Gastrocnemius medialis (tissue), 4 donors: ENCODE measurements at regions not wholly inside any gene's neighbourhood (a gene's known extent, or its start where the extent isn't known, plus 50 kb on each side); places are given as distances from the start of the nearest gene placed in this dataset.
"Not testable (repeated sequence)": the region's sequence is repeated elsewhere in the genome, so short reads cannot be mapped to it uniquely, and the experiment has no call there.

Experiments
- ATAC-seq, 2 donors: fragments of 150-250 bp; one replicate each; pipeline ENCODE4 v1.9.1; 2016
- DNase-seq, 2 donors: peaks; one replicate each; pipeline ENCODE4 v3.0.0-alpha.2; 2019
- H3K27ac ChIP-seq, 4 donors: fragments of 200-600 bp; sonication (generic); 1 replicate in 1 of 4; 2 replicates in 3 of 4; pipeline ENCODE4 v1.5.1; 2016 to 2018; ENCODE audit warnings: mild to moderate bottlenecking in 2 of 4, moderate library complexity in 1 of 4
- H3K27me3 ChIP-seq, 3 donors: fragments of 200-600 bp; sonication (generic) in 2 of 3; 1 replicate in 1 of 3; 2 replicates in 2 of 3; pipeline versions ENCODE4 v1.5.1 to v1.6.0; 2016 to 2019; ENCODE audit warnings: mild to moderate bottlenecking in 1 of 3, moderate library complexity in 1 of 3
- H3K36me3 ChIP-seq, 2 donors: fragments of 200-600 bp; sonication (generic) in 1 of 2; one replicate each; pipeline ENCODE4 v1.5.1; 2017 to 2018
- H3K4me1 ChIP-seq, 2 donors: fragments of 200-600 bp; sonication (generic) in 1 of 2; one replicate each; pipeline ENCODE4 v1.5.1; 2016 to 2017; ENCODE audit warnings: mild to moderate bottlenecking in 2 of 2
- H3K4me3 ChIP-seq, 4 donors: fragments of 200-600 bp; sonication (generic) in 3 of 4; 1 replicate in 1 of 4; 2 replicates in 3 of 4; pipeline ENCODE4 v1.5.1; 2016 to 2019; ENCODE audit warnings: mild to moderate bottlenecking in 2 of 4
- H3K9me3 ChIP-seq, 3 donors: fragments of 200-600 bp; sonication (generic) in 2 of 3; 1 replicate in 1 of 3; 2 replicates in 2 of 3; pipeline ENCODE4 v1.5.1; 2016 to 2019
- POLR2A ChIP-seq, 2 donors: fragments of 450-650 bp; IDR thresholded peaks; one replicate each; pipeline ENCODE4 v1.6.1; 2017; ENCODE audit warnings: antibody characterized with exemption in 2 of 2, mild to moderate bottlenecking in 2 of 2, moderate library complexity in 2 of 2
- in situ Hi-C, 4 donors: fragments of 200-750 bp; cut with MboI; loops; one replicate each; pipeline versions ENCODE4 v1.15.0 to v1.8.0; 2017; ENCODE audit warnings: low sequenced_read_pairs in 4 of 4
- intact Hi-C: fragments of 100-400 bp; cut with DNase I; formaldehyde crosslinking; loops from one replicate; pipeline ENCODE4 v1.15.1; 2023; ENCODE audit warnings: low total_unique reads
- TF ChIP-seq, protein P1 (sequence below), 5 experiments: fragments of 450-650 bp in 3 of 5; fragments of 200-600 bp in 2 of 5; sonication (generic) in 2 of 5; IDR thresholded peaks in 4 of 5; conservative IDR thresholded peaks in 1 of 5; 1 replicate in 4 of 5; 2 replicates in 1 of 5; pipeline ENCODE4 v1.5.1; 2016 to 2019; ENCODE audit warnings: antibody characterized with exemption in 5 of 5, mild to moderate bottlenecking in 3 of 5, moderate library complexity in 3 of 5

- no peak overlapping the region for H3K4me3 ChIP-seq
Measured at GRCh38 chr13:81888855-81889254, 1547.9 kb upstream of the SPRY2 start.

GRCh38 chr13:81874681-81875661 is 1534.0 kb upstream of the SPRY2 start:
- TF ChIP-seq, protein P1, sequence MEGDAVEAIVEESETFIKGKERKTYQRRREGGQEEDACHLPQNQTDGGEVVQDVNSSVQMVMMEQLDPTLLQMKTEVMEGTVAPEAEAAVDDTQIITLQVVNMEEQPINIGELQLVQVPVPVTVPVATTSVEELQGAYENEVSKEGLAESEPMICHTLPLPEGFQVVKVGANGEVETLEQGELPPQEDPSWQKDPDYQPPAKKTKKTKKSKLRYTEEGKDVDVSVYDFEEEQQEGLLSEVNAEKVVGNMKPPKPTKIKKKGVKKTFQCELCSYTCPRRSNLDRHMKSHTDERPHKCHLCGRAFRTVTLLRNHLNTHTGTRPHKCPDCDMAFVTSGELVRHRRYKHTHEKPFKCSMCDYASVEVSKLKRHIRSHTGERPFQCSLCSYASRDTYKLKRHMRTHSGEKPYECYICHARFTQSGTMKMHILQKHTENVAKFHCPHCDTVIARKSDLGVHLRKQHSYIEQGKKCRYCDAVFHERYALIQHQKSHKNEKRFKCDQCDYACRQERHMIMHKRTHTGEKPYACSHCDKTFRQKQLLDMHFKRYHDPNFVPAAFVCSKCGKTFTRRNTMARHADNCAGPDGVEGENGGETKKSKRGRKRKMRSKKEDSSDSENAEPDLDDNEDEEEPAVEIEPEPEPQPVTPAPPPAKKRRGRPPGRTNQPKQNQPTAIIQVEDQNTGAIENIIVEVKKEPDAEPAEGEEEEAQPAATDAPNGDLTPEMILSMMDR (IDR thresholded peaks at IDR 0.05 in 4 of 5, conservative IDR thresholded peaks at IDR 0.05 in 1 of 5), result no peak
- no peak for TF ChIP-seq POLR2A (IDR thresholded peaks at IDR 0.05)
- ATAC-seq, result no peak
- no peak for DNase-seq
- H3K27me3 ChIP-seq, result no peaks in the 10 kb centered on the region
- no peaks in the 10 kb centered on the region for H3K36me3 ChIP-seq
- H3K9me3 ChIP-seq, result no peaks in the 10 kb centered on the region
- intact Hi-C loops (no loop called here), in situ Hi-C loops (no loop called here)
- H3K27ac ChIP-seq, result no peak overlapping the region
- H3K4me1 ChIP-seq, result no peaks in the 10 kb centered on the region
- H3K4me3 ChIP-seq, result no peak overlapping the region

More at GRCh38 chr13:81888855-81889254, 1547.9 kb upstream of the SPRY2 start:
- no peaks in the 10 kb centered on the region for H3K4me1 ChIP-seq
- in situ Hi-C loops (no loop called here), intact Hi-C loops (no loop called here)
- H3K27ac ChIP-seq, result no peak overlapping the region
- no peaks in the 10 kb centered on the region for H3K27me3 ChIP-seq
- no peak for ATAC-seq
- no peaks in the 10 kb centered on the region for H3K36me3 ChIP-seq
- TF ChIP-seq POLR2A (IDR thresholded peaks at IDR 0.05), result no peak
- TF ChIP-seq, protein P1 (IDR thresholded peaks at IDR 0.05 in 4 of 5, conservative IDR thresholded peaks at IDR 0.05 in 1 of 5), result no peak
- H3K9me3 ChIP-seq, result no peaks in the 10 kb centered on the region
- DNase-seq, result no peak

- no peaks in the 10 kb centered on the region for H3K27me3 ChIP-seq
- intact Hi-C loops (no loop called here), in situ Hi-C loops (no loop called here)
- no peaks in the 10 kb centered on the region for H3K9me3 ChIP-seq
- no peak overlapping the region for H3K4me3 ChIP-seq
- DNase-seq (no peak), ATAC-seq (no peak)
- H3K27ac ChIP-seq, result no peak overlapping the region
- no peaks in the 10 kb centered on the region for H3K4me1 ChIP-seq
- TF ChIP-seq, protein P1 (IDR thresholded peaks at IDR 0.05 in 4 of 5, conservative IDR thresholded peaks at IDR 0.05 in 1 of 5), result no peak
- TF ChIP-seq POLR2A (IDR thresholded peaks at IDR 0.05), result no peak
- H3K36me3 ChIP-seq, result no peaks in the 10 kb centered on the region
Measured at GRCh38 chr13:81874253-81874652, 1533.3 kb upstream of the SPRY2 start.

DNA sequence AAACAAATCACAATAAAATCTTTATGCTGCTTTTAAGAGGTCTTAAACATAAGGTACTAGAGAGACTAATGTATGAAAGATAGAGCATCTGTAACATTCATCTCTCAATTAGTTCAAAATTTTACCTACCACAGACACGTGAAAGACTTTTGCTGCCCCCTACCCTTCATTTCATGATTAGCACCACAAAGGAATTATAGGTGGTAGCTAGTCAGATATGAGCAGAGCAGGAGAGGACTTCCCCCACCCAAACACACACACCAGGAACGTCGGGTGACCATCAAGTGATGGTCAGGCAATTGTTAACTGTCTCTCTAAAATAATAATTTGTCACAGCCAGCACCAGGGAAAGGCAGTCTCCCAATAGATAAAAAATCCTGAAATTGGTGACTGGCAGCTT is 1531.7 kb upstream of the SPRY2 start:
- Histone ChIP-seq H3K4me3 (no peak overlapping the region), H3K9me3 (no peaks in the 10 kb centered on the region), H3K27ac (no peak overlapping the region), H3K4me1 (no peaks in the 10 kb centered on the region), H3K27me3 (no peaks in the 10 kb centered on the region), H3K36me3 (no peaks in the 10 kb centered on the region)
- TF ChIP-seq, protein P1 (IDR thresholded peaks at IDR 0.05 in 4 of 5, conservative IDR thresholded peaks at IDR 0.05 in 1 of 5), result no peak
- TF ChIP-seq POLR2A (IDR thresholded peaks at IDR 0.05), result no peak
- intact Hi-C loops (no loop called here), in situ Hi-C loops (no loop called here)
- ATAC-seq (no peak), DNase-seq (no peak)

GRCh38 chr13:81871751-81872325 is 1530.9 kb upstream of the SPRY2 start:
- H3K27me3 ChIP-seq, H3K4me1 ChIP-seq, ATAC-seq, DNase-seq, H3K27ac ChIP-seq, H3K4me3 ChIP-seq, H3K36me3 ChIP-seq, intact Hi-C loops, H3K9me3 ChIP-seq, in situ Hi-C loops: not testable (repeated sequence)
